GM21723 (cell line): ENCODE measurements at regions not wholly inside any gene's neighbourhood (a gene's known extent, or its start where the extent isn't known, plus 50 kb on each side); places are given as distances from the start of the nearest gene placed in this dataset.

Experiments used
- ATAC-seq: cut with Tn5 transposase; IDR thresholded peaks from one replicate; pipeline ENCODE4 v1.9.1; 2021; ENCODE audit warnings: mild to moderate bottlenecking, moderate library complexity; ENCODE audit not compliant: unreplicated experiment

DNA sequence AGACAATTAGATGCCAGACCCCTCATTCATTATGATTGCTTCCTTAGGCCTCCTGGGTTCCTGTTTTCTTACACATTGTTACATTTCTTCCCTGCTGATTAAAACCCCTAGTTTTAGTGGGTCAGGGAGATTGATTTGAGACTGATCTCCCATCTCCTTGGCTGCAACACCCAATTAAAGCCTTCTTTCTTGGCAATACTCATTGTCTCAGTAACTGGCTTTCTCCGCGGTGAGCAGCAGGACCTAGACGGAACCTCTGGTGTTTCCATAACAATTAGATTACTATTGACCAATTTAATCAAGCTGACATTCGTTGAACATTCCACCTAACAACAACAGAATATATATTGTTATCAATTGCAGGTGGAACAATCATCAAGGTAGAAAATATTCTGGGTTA is 1676.4 kb upstream of the SLC39A10 start:
- ATAC-seq: no peak

DNA sequence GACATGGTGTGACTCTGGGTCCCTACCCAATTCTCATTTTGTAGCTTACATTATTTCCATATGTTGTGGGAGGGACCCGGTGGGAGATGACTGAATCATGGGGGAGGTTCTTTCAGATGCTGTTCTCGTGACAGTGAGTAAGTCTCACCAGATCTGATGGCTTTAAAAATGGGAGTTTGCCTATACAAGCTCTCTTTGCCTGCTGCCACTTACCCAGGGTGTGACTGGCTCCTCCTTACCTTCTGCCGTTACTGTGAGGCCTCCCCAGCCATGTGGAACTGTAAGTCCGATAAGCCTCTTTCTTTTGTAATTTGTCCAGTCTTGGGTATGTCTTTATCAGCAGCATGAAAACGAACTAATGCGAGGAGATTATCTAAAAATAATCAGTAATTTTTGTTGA is 1683.2 kb upstream of the SLC39A10 start:
- no peak for ATAC-seq

DNA sequence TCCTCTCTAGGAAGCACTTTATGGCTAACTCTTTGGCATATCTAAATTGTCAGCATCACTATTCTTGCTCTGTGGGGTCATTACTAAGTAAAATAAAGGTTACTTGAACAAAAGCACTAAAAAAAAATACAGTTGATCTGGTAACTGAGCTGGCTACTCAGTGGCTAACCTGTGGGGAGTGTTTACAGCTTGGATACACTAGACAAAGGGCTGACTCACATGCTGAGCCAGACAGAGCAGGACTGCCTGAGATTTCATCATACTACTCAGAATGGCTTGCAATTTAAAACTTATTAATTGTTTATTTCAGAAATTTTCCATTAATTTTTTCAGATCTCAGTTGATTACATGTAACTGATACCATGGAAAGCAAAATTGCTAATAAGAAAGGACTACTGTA is 1690.4 kb upstream of the SLC39A10 start:
- no peak for ATAC-seq

DNA sequence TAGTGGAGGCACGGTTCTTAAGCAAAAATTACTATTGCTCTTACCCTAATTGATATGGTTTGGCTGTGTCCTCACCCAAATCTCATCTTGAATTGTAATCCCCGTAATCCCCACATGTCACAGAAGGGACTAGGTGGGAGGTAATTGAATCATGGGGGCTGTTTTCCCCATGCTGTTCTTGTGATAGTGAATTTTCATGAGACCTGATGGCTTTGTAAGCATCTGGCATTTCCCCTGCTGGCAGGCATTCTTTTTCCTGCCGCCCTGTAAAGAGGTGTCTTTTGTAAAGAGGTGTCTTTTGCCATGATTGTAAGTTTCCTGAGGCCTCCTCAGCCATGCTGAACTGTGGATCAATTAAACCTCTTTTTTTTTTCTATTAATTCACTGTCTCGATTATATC is 1691.8 kb upstream of the SLC39A10 start:
- ATAC-seq: no peak

DNA sequence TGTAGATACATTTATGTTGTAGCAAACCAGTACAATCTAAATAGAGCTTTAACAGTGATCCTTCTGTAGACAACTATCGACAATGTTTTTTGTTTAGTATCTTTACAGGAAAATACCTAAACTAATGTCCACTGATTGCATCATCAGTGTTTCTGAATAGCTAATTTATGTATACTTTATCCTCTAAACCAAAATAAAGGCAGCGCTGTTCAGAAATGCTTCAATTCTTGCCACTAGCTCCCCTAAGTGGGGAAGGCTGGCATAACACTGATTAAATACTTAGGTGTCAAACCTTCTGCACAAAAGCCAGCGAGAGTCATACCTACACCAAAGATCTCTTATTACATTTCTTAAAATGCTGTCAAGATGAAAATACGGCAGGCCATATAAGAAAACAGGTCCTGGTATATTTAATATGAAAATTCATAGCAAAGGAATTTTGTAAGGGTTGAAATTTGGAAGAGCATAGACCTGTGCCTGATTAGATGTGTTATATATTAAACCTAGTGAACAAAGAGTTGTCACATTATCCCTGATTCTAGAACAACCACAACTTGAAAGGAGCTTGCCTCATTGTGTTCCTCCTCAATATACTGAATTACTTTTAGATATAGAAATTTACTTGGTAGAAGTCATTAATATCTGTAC is 1693.4 kb upstream of the SLC39A10 start:
- peak; percentile 67 for ATAC-seq

DNA sequence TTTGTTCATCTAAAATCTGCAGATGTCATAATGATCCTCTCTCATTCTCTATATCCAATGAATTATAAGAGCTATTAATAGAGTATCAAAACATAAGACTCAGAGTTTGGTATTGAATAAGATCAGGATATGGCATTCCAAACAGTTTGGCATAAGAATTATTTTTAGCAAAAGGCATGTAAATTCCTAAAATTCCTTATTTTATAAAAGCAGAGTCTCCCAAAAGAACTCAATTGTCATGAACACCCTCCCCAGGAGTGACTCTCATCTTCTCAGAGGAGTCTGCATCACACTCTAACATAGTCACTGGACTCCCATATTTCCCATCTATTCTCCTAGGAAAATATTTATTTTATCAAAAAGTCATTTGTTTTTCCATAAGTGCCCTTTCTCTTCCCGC is 1710.2 kb upstream of the SLC39A10 start:
- ATAC-seq: no peak

DNA sequence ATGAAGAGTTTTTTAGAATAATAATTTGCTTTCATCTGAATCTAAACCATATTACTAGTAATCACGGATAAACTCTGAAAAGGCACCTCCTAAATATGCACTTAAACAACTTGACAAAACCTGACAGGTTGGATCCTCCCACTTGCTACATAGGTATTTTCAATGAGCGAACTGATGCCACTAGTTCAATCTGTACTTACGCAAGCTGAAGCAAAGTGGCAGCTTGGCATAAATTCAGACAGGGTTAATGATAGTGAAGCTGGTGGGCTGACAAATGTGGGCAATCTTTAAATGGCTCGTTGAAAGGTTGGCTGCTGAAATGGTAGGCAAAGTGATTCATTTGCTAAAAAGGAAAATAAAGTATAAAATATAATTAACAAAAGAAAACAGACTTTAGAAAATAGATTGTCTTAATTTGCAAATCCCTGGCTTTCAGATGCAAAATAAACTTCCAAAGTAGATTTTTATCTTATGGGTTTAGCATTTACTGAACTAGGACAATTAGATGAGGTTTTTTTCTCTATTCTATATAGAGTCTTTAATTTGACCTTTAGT is 1713.5 kb upstream of the SLC39A10 start:
- no peak for ATAC-seq

DNA sequence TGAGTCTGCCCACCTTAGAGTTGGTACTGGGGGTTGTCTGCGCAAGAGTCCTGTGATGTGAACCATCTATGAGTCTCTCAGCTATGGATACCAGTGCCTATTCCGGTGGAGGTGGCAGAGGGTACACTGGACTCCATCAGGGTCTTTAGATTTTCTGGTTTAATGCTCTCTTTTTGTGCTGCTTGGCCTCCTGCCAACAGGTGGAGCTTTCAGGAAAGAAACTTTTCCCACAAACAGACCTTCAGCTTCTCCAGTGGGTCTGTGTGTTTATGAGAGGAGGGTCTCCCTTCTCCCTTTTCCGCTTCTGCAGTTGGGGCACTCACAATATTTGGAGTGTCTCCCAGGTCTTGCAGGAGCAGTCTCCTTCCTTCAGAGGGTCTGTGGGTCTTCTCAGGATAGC is 1721.9 kb upstream of the SLC39A10 start:
- ATAC-seq: no peak

DNA sequence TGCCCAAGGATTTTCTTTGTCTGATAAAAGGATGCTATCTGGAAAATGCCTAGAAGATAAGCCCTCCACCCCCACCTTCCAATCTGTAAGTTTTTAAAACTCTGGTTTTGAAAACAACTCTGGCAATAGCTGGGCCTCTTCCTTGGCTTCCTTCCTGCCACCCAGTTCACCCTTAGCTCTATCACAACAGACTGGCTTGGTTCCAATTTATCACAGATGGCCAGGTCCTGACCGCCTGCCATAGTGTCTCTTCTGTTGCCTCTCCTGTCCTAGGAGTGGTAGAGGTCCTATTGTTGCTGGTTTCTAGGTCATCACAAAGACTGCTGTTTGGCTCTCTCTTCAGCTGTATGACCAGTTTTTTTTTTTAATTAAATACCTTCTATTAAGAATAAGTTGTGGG is 1727.9 kb upstream of the SLC39A10 start:
- ATAC-seq: no peak

DNA sequence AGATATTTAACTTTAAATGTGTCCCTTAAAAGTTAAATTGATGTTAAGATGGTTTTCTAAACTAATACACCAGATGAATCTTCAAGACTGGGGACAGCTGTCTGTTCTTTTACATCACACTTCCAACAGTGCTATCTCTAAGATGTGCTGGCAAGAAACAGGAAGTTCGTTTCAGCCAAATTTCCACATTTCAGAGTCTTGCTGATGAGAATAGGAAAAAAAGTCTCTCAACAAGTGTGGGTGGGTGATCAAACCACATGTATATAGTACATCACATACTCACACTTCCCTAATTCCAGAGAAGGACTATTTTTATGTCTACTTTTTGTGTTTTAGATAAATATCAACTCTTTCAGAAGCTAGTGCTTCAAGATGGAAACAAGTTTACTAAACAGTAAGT is 1712.8 kb upstream of the TMEFF2 start:
- no peak for ATAC-seq

DNA sequence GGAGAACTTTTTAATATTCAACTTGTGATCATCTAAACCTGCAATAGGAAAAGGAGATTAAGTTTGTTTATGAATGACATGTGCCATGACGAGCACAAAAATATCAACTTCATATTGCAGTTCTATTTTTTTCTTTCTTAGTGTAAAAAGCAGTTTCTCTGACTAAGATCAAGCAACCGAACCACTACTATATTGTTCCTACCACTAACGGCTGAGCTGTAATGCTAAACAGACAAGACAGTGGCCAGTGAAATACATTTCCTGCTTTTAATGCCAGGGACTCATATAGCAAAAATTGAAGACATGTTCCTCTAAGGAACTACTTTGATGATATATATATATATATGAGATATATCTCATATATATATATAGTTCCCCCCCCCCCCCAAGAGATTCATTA is 1705.6 kb upstream of the TMEFF2 start:
- ATAC-seq: no peak

DNA sequence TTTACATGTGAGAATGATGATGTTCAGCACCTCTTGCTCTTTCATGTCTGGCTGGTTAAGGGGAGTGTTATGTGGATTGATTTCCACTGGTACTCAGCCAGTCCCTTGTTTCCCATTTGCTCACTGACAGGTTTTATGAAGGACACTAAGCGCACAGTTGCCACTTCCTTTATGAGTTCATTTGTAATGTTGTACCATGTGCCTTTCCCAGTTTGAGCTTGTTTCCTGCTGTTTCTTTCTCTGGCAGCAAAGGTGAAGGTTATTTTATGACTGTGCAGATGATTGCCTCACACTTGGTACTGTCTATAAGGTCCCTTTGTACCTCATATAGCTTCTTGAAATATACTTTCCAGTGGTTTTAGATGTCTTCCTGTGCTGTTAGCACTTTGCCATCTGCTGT is 1700.5 kb upstream of the TMEFF2 start:
- no peak for ATAC-seq

DNA sequence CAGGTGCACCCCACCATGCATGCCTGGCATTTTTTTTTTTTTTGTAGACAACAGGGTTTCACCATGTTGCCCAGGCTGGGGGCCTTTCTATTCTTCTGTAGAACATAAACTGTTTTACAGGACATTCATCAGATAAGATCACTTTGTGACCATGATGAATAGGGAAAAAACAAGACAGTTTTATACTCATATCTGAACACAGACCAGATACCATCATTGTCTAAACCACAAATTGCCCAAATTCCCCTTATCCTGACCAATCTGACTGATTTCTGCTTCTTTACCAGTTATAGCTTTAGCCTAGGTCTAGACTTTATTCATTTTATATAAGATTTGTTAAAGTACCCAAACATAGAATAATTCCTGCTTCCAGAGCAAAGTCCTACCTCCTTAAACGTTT is 1699.3 kb upstream of the TMEFF2 start:
- no peak for ATAC-seq

DNA sequence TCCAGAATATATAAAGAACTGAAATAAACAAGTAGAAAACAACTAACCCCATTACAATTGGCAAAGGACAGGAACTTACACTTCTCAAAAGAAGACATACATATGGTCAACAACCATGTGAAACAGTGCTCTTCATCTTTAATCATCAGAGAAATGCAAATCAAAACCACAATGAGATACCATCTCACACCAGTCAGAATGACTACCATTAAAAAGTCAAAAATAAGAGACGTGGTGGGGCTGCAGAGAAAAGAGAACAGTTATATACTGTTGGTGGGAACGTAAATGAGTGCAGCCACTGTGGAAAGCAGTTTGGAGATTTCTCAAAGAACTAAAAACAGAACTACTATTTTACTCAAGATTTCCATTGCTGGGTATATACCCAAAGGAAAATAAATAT is 1696.3 kb upstream of the TMEFF2 start:
- peak; percentile 50 for ATAC-seq

DNA sequence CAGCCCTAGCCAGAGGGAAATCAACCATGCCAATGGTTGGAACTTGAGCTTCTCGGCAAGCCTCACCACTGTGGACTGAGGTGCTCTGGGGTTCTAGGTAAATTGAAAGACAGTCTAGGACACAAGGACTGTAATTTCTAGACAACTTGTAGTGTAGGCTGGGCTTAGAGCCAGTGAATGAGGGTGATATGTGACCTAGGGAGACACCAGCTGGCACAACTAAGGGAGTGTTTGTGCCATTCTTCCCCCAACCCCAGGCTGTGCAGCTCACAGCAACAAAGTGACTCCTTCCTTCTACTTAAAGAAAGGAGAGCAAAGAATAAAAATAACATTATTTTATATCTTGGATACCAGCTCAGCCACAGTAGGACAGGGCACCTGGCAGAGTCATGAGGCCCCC is 1690.7 kb upstream of the TMEFF2 start:
- ATAC-seq: no peak

DNA sequence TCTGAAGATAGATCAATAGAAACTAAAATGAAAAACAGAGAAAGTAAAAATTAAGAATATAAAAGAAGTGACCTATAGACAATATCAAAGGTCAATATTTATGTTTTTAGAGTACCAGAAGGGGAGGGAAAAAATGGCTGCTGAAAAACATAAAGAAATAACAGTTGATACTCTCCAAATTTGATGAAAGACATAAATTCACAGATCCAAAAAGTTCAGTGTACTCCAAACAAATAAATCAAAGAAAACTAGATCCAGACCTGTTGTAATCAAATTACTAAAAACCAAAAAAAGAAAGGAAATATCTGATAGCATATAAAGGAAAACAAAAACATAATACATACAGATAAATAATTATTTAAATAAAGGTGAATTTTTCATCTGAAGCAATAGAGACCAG is 1689.1 kb upstream of the TMEFF2 start:
- no peak for ATAC-seq

DNA sequence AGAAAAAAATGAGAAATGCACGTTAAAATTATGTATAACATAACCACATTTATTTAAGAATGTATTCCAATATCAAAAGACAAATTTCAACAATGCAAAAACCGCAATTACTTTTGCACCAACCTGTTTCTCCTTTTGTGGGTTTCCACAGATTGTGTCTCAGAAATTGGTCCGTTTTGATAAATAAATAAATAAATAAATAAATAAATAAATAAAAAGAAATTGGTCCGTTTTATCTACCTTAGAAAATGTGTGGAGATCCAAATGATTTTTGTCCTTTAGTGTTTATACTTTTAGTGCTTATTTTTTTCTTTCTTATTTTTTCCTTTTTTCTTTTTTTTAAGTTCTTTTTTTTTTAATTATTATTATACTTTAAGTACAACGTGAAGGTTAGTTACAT is 1682.2 kb upstream of the TMEFF2 start:
- no peak for ATAC-seq

DNA sequence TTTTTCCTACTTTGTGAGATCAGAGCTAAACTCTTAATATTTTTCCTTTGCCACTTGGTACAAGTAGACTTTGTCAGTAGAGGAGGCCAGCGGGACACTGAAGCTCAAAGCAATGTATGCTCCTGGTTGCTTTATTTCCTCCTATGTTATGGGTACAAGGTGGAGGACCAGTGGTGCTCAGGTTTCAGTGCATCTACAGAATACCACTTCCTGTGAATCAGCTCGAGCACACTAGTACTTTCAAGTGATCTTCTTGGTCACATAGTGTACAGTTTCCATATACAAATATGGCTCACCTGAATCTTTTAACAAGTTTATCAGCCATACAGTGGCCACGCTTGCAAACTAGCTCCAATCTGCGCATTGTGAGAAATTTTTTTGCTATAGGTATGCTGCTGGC is 1674.8 kb upstream of the TMEFF2 start:
- no peak for ATAC-seq

DNA sequence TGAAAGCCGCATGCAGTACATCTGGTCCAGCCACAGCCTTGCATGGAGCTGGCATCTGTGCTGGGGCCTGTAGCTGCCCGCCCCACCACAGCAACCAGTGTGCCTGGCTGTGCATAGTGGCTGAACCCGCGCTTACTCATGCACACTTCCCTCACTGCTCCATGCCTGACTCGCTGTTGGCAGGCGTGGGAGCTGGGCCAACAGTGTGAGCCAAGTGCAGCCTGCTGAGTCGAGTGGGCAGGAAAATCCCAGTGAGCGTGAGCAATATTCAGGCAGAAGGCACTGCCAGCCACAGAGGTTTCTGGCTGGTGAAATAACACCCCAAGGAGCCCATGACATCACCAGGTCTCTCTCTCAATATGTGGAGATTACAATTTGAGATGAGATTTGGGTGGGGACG is 1674.1 kb upstream of the TMEFF2 start:
- no peak for ATAC-seq

DNA sequence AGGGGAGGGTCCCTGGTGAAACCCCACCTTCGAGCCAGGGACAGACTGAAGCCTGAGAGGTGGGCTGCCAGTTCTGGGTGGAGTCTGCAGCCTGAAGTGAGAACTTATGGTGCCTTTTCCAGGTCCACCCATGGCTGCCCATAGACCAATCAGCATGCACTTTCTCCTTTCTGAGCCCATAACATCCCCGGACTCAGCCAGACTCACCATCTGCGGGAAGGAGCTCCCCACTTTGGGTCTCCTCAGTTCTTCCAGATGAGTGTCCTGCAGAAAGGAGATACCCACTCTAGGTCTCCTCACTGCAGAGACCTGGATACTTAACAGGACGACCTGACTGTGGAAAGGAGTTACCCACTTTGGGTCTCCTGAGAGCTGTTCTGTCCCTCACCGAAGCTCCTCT is 1673.4 kb upstream of the TMEFF2 start:
- no peak for ATAC-seq

DNA sequence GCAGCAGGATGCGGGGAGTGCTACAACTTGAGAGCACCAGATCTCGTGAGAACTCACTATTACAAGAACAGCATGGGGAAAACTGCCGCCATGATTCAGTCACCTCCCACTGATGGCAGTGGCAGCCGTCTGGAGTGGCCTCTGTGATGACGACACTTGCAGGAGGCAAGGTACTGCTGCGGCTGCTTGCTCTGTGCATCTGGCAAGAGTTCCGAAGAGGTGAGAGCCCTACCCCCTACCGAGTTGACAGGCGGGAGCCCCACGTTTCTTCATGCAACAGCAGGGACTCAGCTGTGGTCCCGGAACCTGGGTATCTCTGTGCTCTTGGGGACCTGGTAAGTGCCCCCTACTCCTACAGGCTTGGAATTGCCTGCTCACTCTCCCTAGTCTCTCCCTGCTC is 1672.7 kb upstream of the TMEFF2 start:
- no peak for ATAC-seq

DNA sequence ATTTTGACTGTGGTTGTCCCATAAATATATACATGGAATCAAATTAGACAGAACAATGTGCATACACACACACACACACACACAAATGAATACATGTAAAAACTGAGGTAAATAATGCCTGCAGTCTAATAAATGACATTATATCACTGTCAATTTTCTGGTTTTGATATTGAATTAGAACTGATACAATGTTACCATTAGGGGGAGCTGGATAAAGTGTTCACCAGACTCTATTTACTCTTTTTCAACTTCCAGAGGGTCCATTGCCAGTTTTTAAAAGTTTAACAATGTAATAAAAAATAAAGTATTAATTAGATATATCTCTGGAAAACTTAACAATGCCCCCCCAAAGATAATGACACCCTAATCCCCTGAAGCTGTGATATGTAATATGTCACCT is 1666.8 kb upstream of the TMEFF2 start:
- no peak for ATAC-seq

DNA sequence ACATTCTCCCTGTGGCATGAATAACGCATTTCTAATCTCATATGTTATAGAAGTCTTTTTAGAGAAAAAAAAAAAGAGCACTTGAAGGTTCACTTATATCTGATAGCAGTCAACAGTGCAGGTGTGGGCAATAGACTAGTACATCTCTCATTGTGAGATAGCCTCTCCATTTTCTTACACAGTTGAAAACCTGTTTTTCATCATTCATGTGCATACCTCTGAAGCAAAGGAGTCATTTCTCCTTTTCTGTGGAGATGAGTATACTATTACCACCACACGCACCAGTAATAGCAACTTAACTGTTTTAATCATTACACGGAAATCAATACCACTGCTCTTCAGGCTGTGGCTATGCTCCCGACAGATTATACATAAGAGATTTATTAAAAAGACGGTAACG is 1653.3 kb upstream of the TMEFF2 start:
- ATAC-seq: no peak
